ENCODE measurements at regions not wholly inside any gene's neighbourhood (a gene's known extent, or its start where the extent isn't known, plus 50 kb on each side); places are given as distances from the start of the nearest gene placed in this dataset.

GRCh38 chr6:91534614-91535013 lies 947.7 kb upstream of the MAP3K7 start:
- in situ Hi-C loops (cut with HindIII; ENCODE audit: low sequenced_read_pairs) = no loop called here

- in situ Hi-C loops (cut with HindIII; ENCODE audit: low sequenced_read_pairs) = no loop called here
Observed at GRCh38 chr6:91523511-91523910, 936.6 kb upstream of the MAP3K7 start.

GRCh38 chr6:91521999-91522398 lies 935.1 kb upstream of the MAP3K7 start:
- in situ Hi-C loops (cut with HindIII; ENCODE audit: low sequenced_read_pairs) = no loop called here

GRCh38 chr6:91509711-91510110 lies 922.8 kb upstream of the MAP3K7 start:
- in situ Hi-C loops (cut with HindIII; ENCODE audit: low sequenced_read_pairs) = no loop called here

- in situ Hi-C loops (cut with HindIII; ENCODE audit: low sequenced_read_pairs) = no loop called here
Observed at GRCh38 chr6:91509039-91509438, 922.2 kb upstream of the MAP3K7 start.

- in situ Hi-C loops (cut with HindIII; ENCODE audit: low sequenced_read_pairs) = no loop called here
Observed at GRCh38 chr6:91506509-91506908, 919.6 kb upstream of the MAP3K7 start.

- in situ Hi-C loops (cut with HindIII; ENCODE audit: low sequenced_read_pairs) = no loop called here
Observed at GRCh38 chr6:91505199-91505598, 918.3 kb upstream of the MAP3K7 start.

- in situ Hi-C loops (cut with HindIII; ENCODE audit: low sequenced_read_pairs) = no loop called here
Observed at GRCh38 chr6:91501930-91502329, 915.1 kb upstream of the MAP3K7 start.

- in situ Hi-C loops (cut with HindIII; ENCODE audit: low sequenced_read_pairs) = no loop called here
Observed at GRCh38 chr6:91500689-91501303, 913.9 kb upstream of the MAP3K7 start.

- in situ Hi-C loops (cut with HindIII; ENCODE audit: low sequenced_read_pairs) = loop anchor here (5.0 kb wide), 1 partner anchor 101 kb away; no protein-coding TSS in a partner anchor
Observed at GRCh38 chr6:91498576-91498975, 911.7 kb upstream of the MAP3K7 start.

GRCh38 chr6:91497770-91498169 lies 910.9 kb upstream of the MAP3K7 start:
- in situ Hi-C loops (cut with HindIII; ENCODE audit: low sequenced_read_pairs) = loop anchor here (5.0 kb wide), 1 partner anchor 100 kb away; no protein-coding TSS in a partner anchor

- in situ Hi-C loops (cut with HindIII; ENCODE audit: low sequenced_read_pairs) = no loop called here
Observed at GRCh38 chr6:91490671-91491301, 903.9 kb upstream of the MAP3K7 start.

GRCh38 chr6:91487696-91488392 lies 901.0 kb upstream of the MAP3K7 start:
- in situ Hi-C loops (cut with HindIII; ENCODE audit: low sequenced_read_pairs) = no loop called here

- in situ Hi-C loops (cut with HindIII; ENCODE audit: low sequenced_read_pairs) = no loop called here
Observed at GRCh38 chr6:91486200-91486599, 899.3 kb upstream of the MAP3K7 start.

GRCh38 chr6:91485047-91485446 lies 898.2 kb upstream of the MAP3K7 start:
- in situ Hi-C loops (cut with HindIII; ENCODE audit: low sequenced_read_pairs) = no loop called here

GRCh38 chr6:91483415-91484105 lies 896.7 kb upstream of the MAP3K7 start:
- in situ Hi-C loops (cut with HindIII; ENCODE audit: low sequenced_read_pairs) = no loop called here

GRCh38 chr6:91482498-91482897 lies 895.6 kb upstream of the MAP3K7 start:
- in situ Hi-C loops (cut with HindIII; ENCODE audit: low sequenced_read_pairs) = no loop called here

GRCh38 chr6:91480402-91480801 lies 893.5 kb upstream of the MAP3K7 start:
- in situ Hi-C loops (cut with HindIII; ENCODE audit: low sequenced_read_pairs) = no loop called here

- in situ Hi-C loops (cut with HindIII; ENCODE audit: low sequenced_read_pairs) = no loop called here
Observed at GRCh38 chr6:91477688-91478087, 890.8 kb upstream of the MAP3K7 start.

GRCh38 chr6:91476000-91476399 lies 889.1 kb upstream of the MAP3K7 start:
- in situ Hi-C loops (cut with HindIII; ENCODE audit: low sequenced_read_pairs) = no loop called here

GRCh38 chr6:91465393-91465792 lies 878.5 kb upstream of the MAP3K7 start:
- in situ Hi-C loops (cut with HindIII; ENCODE audit: low sequenced_read_pairs) = no loop called here

- in situ Hi-C loops (cut with HindIII; ENCODE audit: low sequenced_read_pairs) = no loop called here
Observed at GRCh38 chr6:91464718-91465117, 877.8 kb upstream of the MAP3K7 start.
